H9 (cell line): ENCODE measurements at regions not wholly inside any gene's neighbourhood (a gene's known extent, or its start where the extent isn't known, plus 50 kb on each side); places are given as distances from the start of the nearest gene placed in this dataset.

Source experiments
- DNase-seq: peaks from one replicate; pipeline ENCODE4 v3.0.0-alpha.2; 2017
- H2AFZ ChIP-seq: one replicate; pipeline ENCODE4 v1.6.1; 2013; ENCODE audit warnings: mild to moderate bottlenecking, low read length, control low read depth, moderate library complexity
- H2AK5ac ChIP-seq: 2 replicates; pipeline ENCODE4 v1.6.1; 2013; ENCODE audit warnings: low read length, control low read depth, mixed read lengths; ENCODE audit not compliant: insufficient read length
- H2BK120ac ChIP-seq: one replicate; pipeline ENCODE4 v1.6.1; 2013; ENCODE audit warnings: low read depth, mild to moderate bottlenecking, low read length, control low read depth, inconsistent platforms; ENCODE audit not compliant: poor library complexity, severe bottlenecking
- H2BK12ac ChIP-seq: 2 replicates; pipeline ENCODE4 v1.6.1; 2013; ENCODE audit warnings: low read length, control low read depth, mixed read lengths, low read depth; ENCODE audit not compliant: insufficient read length
- H2BK15ac ChIP-seq: 2 replicates; pipeline ENCODE4 v1.6.1; 2013; ENCODE audit warnings: low read depth, low read length, control low read depth
- H2BK20ac ChIP-seq: one replicate; pipeline ENCODE4 v1.6.1; 2013; ENCODE audit warnings: low read depth, mild to moderate bottlenecking, low read length, control low read depth, inconsistent platforms; ENCODE audit not compliant: poor library complexity, severe bottlenecking
- H2BK5ac ChIP-seq: 2 replicates; pipeline ENCODE4 v1.6.1; 2013; ENCODE audit warnings: low read length, control low read depth, mixed read lengths; ENCODE audit not compliant: insufficient read length
- H3K14ac ChIP-seq: 2 replicates; pipeline ENCODE4 v1.6.1; 2013; ENCODE audit warnings: low read length, control low read depth; ENCODE audit not compliant: insufficient read depth
- H3K18ac ChIP-seq: 2 replicates; pipeline ENCODE4 v1.6.1; 2013; ENCODE audit warnings: low read depth, mild to moderate bottlenecking, mixed read lengths, low read length, control low read depth; ENCODE audit not compliant: insufficient read length
- H3K23ac ChIP-seq: 2 replicates; pipeline ENCODE4 v1.6.1; 2013; ENCODE audit warnings: low read length, control low read depth, mixed read lengths, low read depth; ENCODE audit not compliant: insufficient read length
- H3K23me2 ChIP-seq: 2 replicates; pipeline ENCODE4 v1.6.1; 2013; ENCODE audit warnings: low read depth, mild to moderate bottlenecking, mixed read lengths, low read length, control low read depth; ENCODE audit not compliant: insufficient read length, poor library complexity, severe bottlenecking
- H3K27ac ChIP-seq: 2 replicates; pipeline ENCODE4 v1.5.1; 2013; ENCODE audit warnings: low read length, control low read depth, mixed read lengths, low read depth; ENCODE audit not compliant: insufficient read length
- H3K27me3 ChIP-seq: 2 replicates; pipeline ENCODE4 v1.6.1; 2013; ENCODE audit warnings: low read length, control low read depth, inconsistent platforms; ENCODE audit not compliant: insufficient read depth
- H3K4ac ChIP-seq: 2 replicates; pipeline ENCODE4 v1.6.1; 2013; ENCODE audit warnings: low read depth, mild to moderate bottlenecking, control low read depth, inconsistent platforms, low read length, moderate library complexity
- H3K4me1 ChIP-seq: 2 replicates; pipeline ENCODE4 v1.6.1; 2013; ENCODE audit warnings: low read length, control low read depth, inconsistent platforms; ENCODE audit not compliant: insufficient read depth
- H3K4me2 ChIP-seq: 2 replicates; pipeline ENCODE4 v1.6.1; 2013; ENCODE audit warnings: low read length, control low read depth, mixed read lengths; ENCODE audit not compliant: insufficient read length, insufficient read depth
- H3K56ac ChIP-seq: 2 replicates; pipeline ENCODE4 v1.6.1; 2013; ENCODE audit warnings: low read depth, mild to moderate bottlenecking, mixed read lengths, low read length, control low read depth; ENCODE audit not compliant: insufficient read length
- H3K79me1 ChIP-seq: 2 replicates; pipeline ENCODE4 v1.6.1; 2013; ENCODE audit warnings: low read depth, mild to moderate bottlenecking, moderate library complexity, low read length, control low read depth, inconsistent platforms; ENCODE audit not compliant: insufficient read depth, poor library complexity, severe bottlenecking
- H3K79me2 ChIP-seq: 2 replicates; pipeline ENCODE4 v1.6.1; 2013; ENCODE audit warnings: low read length, control low read depth, inconsistent platforms; ENCODE audit not compliant: insufficient read depth
- H3K9ac ChIP-seq: 2 replicates; pipeline ENCODE4 v1.6.1; 2013; ENCODE audit warnings: low read length, control low read depth, mixed read lengths; ENCODE audit not compliant: insufficient read length; ENCODE audit errors: extremely low read depth
- H3K9me3 ChIP-seq: one replicate; pipeline ENCODE4 v1.6.1; 2013; ENCODE audit warnings: low read depth, low read length, inconsistent platforms; ENCODE audit not compliant: control insufficient read depth
- H3T11ph ChIP-seq: one replicate; pipeline ENCODE4 v1.6.1; 2013; ENCODE audit warnings: mild to moderate bottlenecking, low read length, control low read depth, inconsistent platforms
- H4K20me1 ChIP-seq: one replicate; pipeline ENCODE4 v1.6.1; 2013; ENCODE audit not compliant: control insufficient read depth, insufficient read length, insufficient read depth
- H4K5ac ChIP-seq: 2 replicates; pipeline ENCODE4 v1.6.1; 2013; ENCODE audit warnings: low read depth, mild to moderate bottlenecking, mixed read lengths, low read length, control low read depth; ENCODE audit not compliant: insufficient read length
- H4K8ac ChIP-seq: replicated peaks from 2 replicates; pipeline ENCODE4 v1.6.1; 2013; ENCODE audit warnings: low read length, control low read depth, mixed read lengths, low read depth; ENCODE audit not compliant: insufficient read length
- H4K91ac ChIP-seq: 2 replicates; pipeline ENCODE4 v1.6.1; 2013; ENCODE audit warnings: low read depth, mild to moderate bottlenecking, moderate library complexity, mixed read lengths, low read length, control low read depth; ENCODE audit not compliant: insufficient read length
- H3K27ac Mint-ChIP-seq, 3 experiments: 2 replicates in 2 of 3; 3 replicates in 1 of 3; pipeline ENCODE4 v1.8.0; 2020 to 2021; ENCODE audit warnings: mixed read lengths in 3 of 3, mild to moderate bottlenecking in 1 of 3, moderate library complexity in 1 of 3
- H3K27me3 Mint-ChIP-seq: 2 replicates; pipeline ENCODE4 v1.8.0; 2021; ENCODE audit warnings: low read depth, mild to moderate bottlenecking, moderate library complexity, mixed read lengths
- H3K36me3 Mint-ChIP-seq, 3 experiments: 2 replicates in 2 of 3; 3 replicates in 1 of 3; pipeline ENCODE4 v1.8.0; 2020 to 2021; ENCODE audit warnings: low read depth in 3 of 3, mixed read lengths in 3 of 3; ENCODE audit not compliant: insufficient read depth in 1 of 3
- H3K4me1 Mint-ChIP-seq, 2 experiments: 2 replicates each; pipeline ENCODE4 v1.8.0; 2020; ENCODE audit warnings: mixed read lengths in 2 of 2
- H3K4me3 Mint-ChIP-seq, 2 experiments: 2 replicates in 1 of 2; 3 replicates in 1 of 2; pipeline ENCODE4 v1.8.0; 2020 to 2021; ENCODE audit warnings: mild to moderate bottlenecking in 2 of 2, mixed read lengths in 2 of 2, moderate library complexity in 1 of 2
- H3K9me3 Mint-ChIP-seq, 2 experiments: 2 replicates in 1 of 2; 3 replicates in 1 of 2; pipeline ENCODE4 v1.8.0; 2020; ENCODE audit warnings: mild to moderate bottlenecking in 2 of 2, mixed read lengths in 2 of 2, moderate library complexity in 1 of 2
- WGBS: extraction: QIAGEN DNeasy Blood & Tissue Kit; methylation state at CpG from one replicate; pipeline ENCODE4 v1.1.7; 2013; ENCODE audit warnings: missing lambda C conversion rate, low lambda C conversion rate, mixed read lengths; ENCODE audit not compliant: insufficient read length; ENCODE audit errors: extremely low coverage; 5-methylcytosine and 5-hydroxymethylcytosine counted together
- TF ChIP-seq, protein P1 (sequence below): fragments of 200-600 bp; sonication (generic); conservative IDR thresholded peaks from 3 replicates; pipeline ENCODE4 v1.8.0; 2021; ENCODE audit warnings: antibody characterized with exemption, mild to moderate bottlenecking

DNA sequence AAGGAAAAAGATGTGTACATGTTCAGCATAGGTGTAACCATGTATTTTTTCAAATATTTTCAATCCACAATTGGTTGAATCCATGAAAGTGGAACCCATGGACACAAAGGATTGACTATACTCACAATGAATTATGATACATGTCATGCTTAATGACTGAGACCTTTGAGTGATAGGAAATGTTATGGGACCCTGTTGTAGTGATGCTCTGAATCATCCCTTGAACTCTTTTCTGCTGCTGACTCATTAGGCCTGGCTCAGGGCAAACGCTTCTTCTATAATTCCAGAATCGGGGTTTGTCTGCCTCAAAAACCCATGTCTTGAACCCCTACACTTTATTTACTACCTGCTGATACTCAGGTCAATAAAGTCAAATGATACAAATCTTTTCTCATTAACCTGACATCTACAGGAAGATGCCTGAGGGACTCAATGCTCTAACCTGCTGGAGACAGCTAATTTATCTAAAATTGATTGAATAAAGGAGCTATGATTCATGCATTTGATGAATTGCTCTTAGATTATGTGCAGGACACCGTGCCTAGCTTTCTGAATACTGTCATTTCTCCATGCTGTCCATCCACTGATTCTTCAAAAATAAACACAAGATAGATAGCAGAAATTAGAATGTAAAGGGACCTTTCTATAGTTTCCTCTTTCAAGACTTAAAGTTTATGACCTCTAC lies 260.1 kb downstream of the PRELID2 start:
- no peak for DNase-seq
- Histone ChIP-seq H3K4me1 (no peaks in the 10 kb centered on the region), H3K23me2 (no peaks in the 10 kb centered on the region), H3K23ac (no peak overlapping the region), H3K9me3 (no peaks in the 10 kb centered on the region), H2BK120ac (no peak overlapping the region), H4K8ac (no peak overlapping the region), H3T11ph (no peak overlapping the region), H3K27ac (no peak overlapping the region), H3K79me1 (no peaks in the 10 kb centered on the region), H2BK5ac (no peak overlapping the region), H4K20me1 (no peaks in the 10 kb centered on the region), H3K9ac (no peak overlapping the region), H3K56ac (no peak overlapping the region), H3K18ac (no peak overlapping the region), H4K91ac (no peak overlapping the region), H3K27me3 (no peaks in the 10 kb centered on the region), H4K5ac (no peak overlapping the region), H3K4me2 (no peak overlapping the region), H3K14ac (no peak overlapping the region), H2BK15ac (no peak overlapping the region), H3K79me2 (no peaks in the 10 kb centered on the region), H2BK12ac (no peak overlapping the region), H2AK5ac (no peak overlapping the region), H2BK20ac (no peak overlapping the region), H2AFZ (no peak overlapping the region), H3K4ac (no peak overlapping the region)
- Mint-ChIP-seq H3K4me1 (peaks cover 4 to 7% of the 10 kb centered on the region in 2 experiments), H3K36me3 (peaks cover 0 to 2% (median 0%) of the 10 kb centered on the region in 3 experiments; a peak in 3 of 7 replicates), H3K27ac (no peak overlapping the region), H3K4me3 (no peak overlapping the region), H3K27me3 (no peaks in the 10 kb centered on the region), H3K9me3 (peaks cover 0 to 2% of the 10 kb centered on the region in 2 experiments; a peak in 1 of 5 replicates)
- TF ChIP-seq, protein P1, sequence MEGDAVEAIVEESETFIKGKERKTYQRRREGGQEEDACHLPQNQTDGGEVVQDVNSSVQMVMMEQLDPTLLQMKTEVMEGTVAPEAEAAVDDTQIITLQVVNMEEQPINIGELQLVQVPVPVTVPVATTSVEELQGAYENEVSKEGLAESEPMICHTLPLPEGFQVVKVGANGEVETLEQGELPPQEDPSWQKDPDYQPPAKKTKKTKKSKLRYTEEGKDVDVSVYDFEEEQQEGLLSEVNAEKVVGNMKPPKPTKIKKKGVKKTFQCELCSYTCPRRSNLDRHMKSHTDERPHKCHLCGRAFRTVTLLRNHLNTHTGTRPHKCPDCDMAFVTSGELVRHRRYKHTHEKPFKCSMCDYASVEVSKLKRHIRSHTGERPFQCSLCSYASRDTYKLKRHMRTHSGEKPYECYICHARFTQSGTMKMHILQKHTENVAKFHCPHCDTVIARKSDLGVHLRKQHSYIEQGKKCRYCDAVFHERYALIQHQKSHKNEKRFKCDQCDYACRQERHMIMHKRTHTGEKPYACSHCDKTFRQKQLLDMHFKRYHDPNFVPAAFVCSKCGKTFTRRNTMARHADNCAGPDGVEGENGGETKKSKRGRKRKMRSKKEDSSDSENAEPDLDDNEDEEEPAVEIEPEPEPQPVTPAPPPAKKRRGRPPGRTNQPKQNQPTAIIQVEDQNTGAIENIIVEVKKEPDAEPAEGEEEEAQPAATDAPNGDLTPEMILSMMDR, result no peak
- no CpG with 5 or more reads among the region's 3 CpGs for WGBS
